NCI-H446 (cell line): ENCODE measurements at regions not wholly inside any gene's neighbourhood (a gene's known extent, or its start where the extent isn't known, plus 50 kb on each side); places are given as distances from the start of the nearest gene placed in this dataset.

Experiments
- DNase-seq, 2 experiments: peaks; one replicate each; lab custom pipeline; 2025; lab: John Stamatoyannopoulos, UW

- no peak for DNase-seq
Measured at GRCh38 chr20:24718277-24718676, 230.8 kb upstream of the CST7 start.

GRCh38 chr20:24718696-24719095, 230.4 kb upstream of the CST7 start:
- peak in 1 of 2 experiments; percentile 49 for DNase-seq

- DNase-seq, result peak; percentile 76 to 93
Measured at GRCh38 chr20:24720957-24721356, 228.1 kb upstream of the CST7 start.

- peak; percentile 97 to 98 for DNase-seq
Measured at GRCh38 chr20:24721891-24722568, 227.0 kb upstream of the CST7 start.

DNA sequence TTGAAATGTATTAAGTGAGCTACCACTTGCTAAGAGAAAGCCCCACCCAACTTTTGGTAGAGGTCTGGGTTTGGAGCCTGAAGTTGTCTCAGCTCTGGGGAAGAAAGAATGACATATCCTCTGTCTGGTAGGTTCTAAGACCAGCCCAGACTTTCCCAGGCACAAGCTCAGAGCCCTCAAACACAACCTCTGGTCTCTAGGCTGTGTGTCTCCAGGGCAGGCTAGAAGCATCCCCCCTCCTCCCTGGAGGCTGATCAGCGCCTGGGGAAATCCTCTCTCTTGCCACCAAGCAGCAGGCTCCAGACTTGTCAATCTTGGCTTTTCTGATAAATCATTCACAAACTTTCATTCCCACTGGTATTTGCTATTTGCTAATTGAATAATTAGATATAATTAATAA, 226.5 kb upstream of the CST7 start:
- DNase-seq, result peak; percentile 84 to 86

- DNase-seq, result no peak
Measured at GRCh38 chr20:24723186-24723585, 225.9 kb upstream of the CST7 start.

DNA sequence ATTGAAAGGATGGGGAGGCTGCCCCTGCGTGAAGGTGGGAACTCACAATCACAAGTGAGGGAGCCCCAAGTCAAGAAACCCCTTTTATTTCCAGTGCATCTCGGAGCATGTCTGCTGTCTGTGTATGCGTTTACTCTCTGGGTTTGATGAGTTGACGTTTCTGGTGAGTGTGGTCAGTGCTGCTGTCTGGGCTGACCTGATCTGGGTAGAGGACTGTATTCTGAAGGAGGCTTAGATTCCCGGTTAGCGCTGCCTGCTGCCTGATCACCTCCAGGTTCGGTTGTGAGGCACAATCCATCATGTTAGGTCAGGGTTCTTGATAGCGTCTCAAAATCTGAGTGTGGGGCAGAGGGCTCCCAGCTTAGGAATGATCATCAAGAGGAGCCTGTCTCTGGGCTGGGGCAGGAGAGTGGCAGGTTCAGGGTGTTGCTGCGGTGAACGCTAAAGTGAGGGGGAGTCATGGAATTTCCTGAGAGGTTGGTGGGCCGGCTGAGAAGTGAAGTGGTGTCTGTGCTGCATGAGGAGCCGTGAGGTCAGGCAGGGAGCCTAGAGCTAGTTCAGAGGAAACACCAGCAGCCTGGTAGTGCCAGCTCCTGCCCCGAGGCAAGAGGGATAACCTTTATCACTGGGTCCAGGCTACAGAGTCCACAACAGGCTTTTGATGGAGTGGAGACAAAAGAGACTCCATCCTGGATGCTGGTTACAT, 225.3 kb upstream of the CST7 start:
- no peak for DNase-seq

DNA sequence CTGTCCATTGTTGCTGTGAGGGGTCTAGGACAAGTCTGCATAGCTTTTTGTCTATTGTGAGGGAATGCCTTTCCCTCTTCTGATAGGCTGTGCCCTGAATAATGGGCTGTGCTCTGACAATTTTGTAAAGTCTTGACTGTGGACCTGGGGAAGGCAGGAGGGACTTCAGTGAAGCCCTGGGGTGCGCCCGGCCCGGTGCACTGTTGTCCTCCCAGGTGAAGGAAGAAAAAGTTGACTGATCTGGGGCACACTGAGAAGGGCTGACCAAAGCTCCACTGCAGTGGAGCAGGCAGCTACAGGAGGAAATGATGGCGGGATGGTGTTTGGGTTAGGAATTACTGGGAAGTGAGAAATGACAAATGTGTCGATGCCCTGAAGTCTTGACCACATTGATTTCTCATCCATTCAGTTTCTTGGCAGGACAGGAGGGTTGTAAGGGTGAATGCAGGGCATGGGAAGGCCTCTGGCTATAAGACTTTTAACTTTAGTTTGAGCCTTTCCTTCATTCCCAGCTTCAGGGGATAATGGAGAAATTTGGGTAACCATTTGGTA, 224.0 kb upstream of the CST7 start:
- no peak for DNase-seq

DNA sequence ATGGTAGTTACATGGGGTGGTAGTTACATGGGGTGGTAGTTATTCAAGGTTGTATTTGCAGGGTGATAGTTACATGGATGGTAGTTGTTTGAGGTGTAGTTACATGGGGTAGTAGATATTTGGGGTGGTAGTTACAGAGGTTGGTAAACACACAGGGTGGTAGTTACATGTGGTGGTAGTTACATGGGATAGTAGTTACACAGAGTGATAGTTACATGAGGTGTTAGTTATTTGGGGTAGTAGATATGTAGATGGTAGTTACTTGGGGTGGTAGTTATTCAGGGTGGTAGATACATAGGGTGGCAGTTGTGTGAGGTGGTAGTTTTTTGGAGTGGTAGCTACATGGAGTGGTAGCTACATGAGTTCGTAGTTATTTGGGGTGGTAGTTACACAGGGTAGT, 221.3 kb upstream of the CST7 start:
- no peak for DNase-seq

GRCh38 chr20:24729896-24730605, 219.0 kb upstream of the CST7 start:
- no peak for DNase-seq

- DNase-seq, result no peak
Measured at GRCh38 chr20:24730750-24731149, 218.3 kb upstream of the CST7 start.

- no peak for DNase-seq
Measured at GRCh38 chr20:24731312-24731711, 217.8 kb upstream of the CST7 start.

GRCh38 chr20:24732076-24732475, 217.0 kb upstream of the CST7 start:
- no peak for DNase-seq

- DNase-seq, result no peak
Measured at GRCh38 chr20:24732599-24732998, 216.5 kb upstream of the CST7 start.

- DNase-seq, result no peak
Measured at GRCh38 chr20:24733416-24733815, 215.7 kb upstream of the CST7 start.

DNA sequence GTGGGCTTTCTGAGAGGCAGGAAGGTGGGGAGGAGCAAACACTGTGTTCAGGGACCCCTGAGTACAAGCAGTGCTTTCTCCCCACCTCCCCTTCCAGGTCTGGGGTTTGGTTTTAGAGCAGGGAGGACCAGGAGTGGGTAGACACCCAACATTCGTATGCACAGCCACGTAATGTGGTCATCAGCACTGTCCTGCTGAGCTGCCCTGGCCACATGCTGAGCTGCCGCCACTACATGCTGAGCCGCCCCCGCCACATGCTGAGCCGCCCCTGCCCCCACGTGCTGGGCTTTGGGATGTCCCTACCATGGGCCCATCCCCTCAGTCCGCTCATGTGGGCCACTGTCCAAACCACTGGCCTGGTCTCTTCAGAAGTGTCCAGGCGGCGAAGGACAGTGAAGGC, 214.9 kb upstream of the CST7 start:
- no peak for DNase-seq

- no peak for DNase-seq
Measured at GRCh38 chr20:24735263-24735662, 213.8 kb upstream of the CST7 start.

DNA sequence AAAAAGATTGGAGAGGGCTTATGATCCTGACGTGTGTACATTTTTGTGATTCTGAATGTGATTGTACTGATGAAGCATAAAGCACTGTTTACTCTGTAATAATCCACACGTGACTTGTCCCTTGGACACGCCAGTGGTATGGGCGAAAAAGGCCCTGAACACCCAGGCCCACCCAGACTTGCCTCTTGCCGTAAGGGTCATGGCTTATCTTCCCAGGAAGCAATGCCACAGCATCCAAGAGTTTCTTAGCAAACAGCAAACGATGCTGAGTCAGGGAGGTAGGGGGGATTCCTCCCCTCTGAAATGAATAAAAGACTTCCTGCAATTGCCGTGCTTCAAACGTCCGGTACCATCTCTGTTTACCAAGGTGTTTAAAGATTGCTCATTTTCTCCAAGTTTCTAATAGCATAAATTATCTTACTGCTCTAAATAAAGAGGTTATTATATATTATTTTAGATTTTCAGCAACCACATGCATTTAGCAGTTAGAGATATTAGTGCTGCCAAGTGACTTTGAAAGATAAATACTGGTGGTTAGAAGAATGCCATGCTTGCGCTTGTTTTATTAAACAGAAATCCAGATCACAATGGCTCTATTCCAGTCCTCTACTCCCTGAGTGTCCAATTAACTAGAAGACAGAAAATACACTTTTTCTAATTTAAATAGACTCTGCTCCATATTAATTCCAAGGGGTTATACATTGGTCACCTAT, 212.8 kb upstream of the CST7 start:
- DNase-seq, result no peak

DNA sequence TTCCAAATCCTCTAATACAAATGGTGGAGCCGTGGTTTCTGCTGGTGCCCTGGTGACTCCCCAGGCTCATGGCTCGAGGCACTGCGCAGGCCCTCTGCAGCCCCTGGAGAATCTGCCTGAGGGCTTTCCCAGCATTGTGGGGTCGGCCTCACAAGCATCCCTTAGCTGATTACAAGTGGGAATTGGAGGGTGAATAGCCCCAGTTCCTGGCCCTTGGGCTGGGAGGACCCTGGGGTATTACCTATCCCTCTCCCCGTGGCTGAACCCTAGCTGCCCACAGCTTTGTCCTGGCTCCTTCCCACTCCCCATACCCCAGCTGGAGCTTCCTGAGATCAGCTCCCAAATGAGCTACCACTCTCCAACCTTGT, 212.2 kb upstream of the CST7 start:
- no peak for DNase-seq

DNA sequence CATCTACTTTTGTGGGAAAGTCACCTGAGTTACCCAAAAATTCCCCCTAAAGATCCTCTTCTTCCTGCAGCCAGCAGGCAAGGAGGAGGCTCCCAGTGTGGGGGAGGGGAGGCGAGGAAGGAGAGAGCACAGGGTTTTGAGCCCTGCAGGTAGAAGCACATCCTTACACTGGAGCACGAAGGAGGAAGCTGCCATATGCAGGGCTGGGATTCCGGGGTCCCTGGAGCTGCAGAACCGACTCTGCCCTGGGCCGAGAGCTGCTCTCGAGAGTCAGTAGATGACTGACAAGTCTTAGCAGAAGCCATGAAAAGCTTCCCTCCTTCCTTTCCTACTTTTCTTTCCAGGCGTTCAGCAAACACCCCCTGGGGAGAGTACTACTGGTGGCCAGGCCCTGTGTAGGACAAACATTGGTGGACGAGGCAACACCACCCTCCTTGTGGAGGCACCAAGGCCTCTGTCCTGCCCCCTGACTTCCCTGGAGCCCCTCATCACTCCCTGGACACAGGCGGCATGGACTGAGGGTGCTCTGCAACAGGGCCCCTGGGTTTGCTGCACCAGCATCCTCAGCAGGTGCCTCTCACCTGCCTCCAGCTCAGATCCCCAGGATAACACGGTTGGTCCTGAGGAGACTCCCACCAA, 211.7 kb upstream of the CST7 start:
- no peak for DNase-seq

- DNase-seq, result no peak
Measured at GRCh38 chr20:24738058-24738775, 210.9 kb upstream of the CST7 start.
